ENCODE measurements at regions not wholly inside any gene's neighbourhood (a gene's known extent, or its start where the extent isn't known, plus 50 kb on each side); places are given as distances from the start of the nearest gene placed in this dataset.

- Histone ChIP-seq H3K4me2 (ENCODE audit: insufficient read depth, insufficient read length, low read length) (no peak overlapping the region), H3K9me3 (ENCODE audit: control insufficient read depth, low read depth, low read length) (no peaks in the 10 kb centered on the region), H3K27ac (ENCODE audit: insufficient read length, low read depth, low read length) (no peak overlapping the region), H3K23me2 (ENCODE audit: insufficient read length, low read depth, low read length, poor library complexity, severe bottlenecking) (no peaks in the 10 kb centered on the region), H3K14ac (ENCODE audit: insufficient read depth, low read length) (no peak overlapping the region), H2BK5ac (ENCODE audit: insufficient read length, low read length) (no peak overlapping the region), H3K4me1 (ENCODE audit: insufficient read depth, low read length) (no peaks in the 10 kb centered on the region), H4K20me1 (ENCODE audit: control insufficient read depth, insufficient read depth, insufficient read length) (no peaks in the 10 kb centered on the region), H2BK120ac (ENCODE audit: low read depth, low read length, poor library complexity, severe bottlenecking) (no peak overlapping the region), H4K8ac (replicated peaks; ENCODE audit: insufficient read length, low read depth, low read length) (no peak overlapping the region), H3K79me2 (ENCODE audit: insufficient read depth, low read length) (no peaks in the 10 kb centered on the region), H3K23ac (ENCODE audit: insufficient read length, low read depth, low read length) (no peak overlapping the region), H3K79me1 (ENCODE audit: insufficient read depth, low read depth, low read length, poor library complexity, severe bottlenecking) (no peaks in the 10 kb centered on the region), H2AK5ac (ENCODE audit: insufficient read length, low read length) (no peak overlapping the region), H3K18ac (ENCODE audit: insufficient read length, low read depth, low read length) (no peak overlapping the region), H3K27me3 (ENCODE audit: insufficient read depth, low read length) (no peaks in the 10 kb centered on the region), H2AFZ (ENCODE audit: low read length) (no peak overlapping the region), H2BK15ac (ENCODE audit: low read depth, low read length) (no peak overlapping the region), H4K91ac (ENCODE audit: insufficient read length, low read depth, low read length) (no peak overlapping the region), H3T11ph (ENCODE audit: low read length) (no peak overlapping the region), H2BK20ac (ENCODE audit: low read depth, low read length, poor library complexity, severe bottlenecking) (no peak overlapping the region), H4K5ac (ENCODE audit: insufficient read length, low read depth, low read length) (no peak overlapping the region), H2BK12ac (ENCODE audit: insufficient read length, low read depth, low read length) (no peak overlapping the region), H3K4ac (ENCODE audit: low read depth, low read length) (no peak overlapping the region), H3K9ac (ENCODE audit: extremely low read depth, insufficient read length, low read length) (no peak overlapping the region), H3K56ac (ENCODE audit: insufficient read length, low read depth, low read length) (no peak overlapping the region)
- no peak for DNase-seq
- no peak overlapping the region for H3K4me3 Mint-ChIP-seq
- no peaks in the 10 kb centered on the region for H3K27me3 Mint-ChIP-seq (ENCODE audit: low read depth)
- H3K27ac Mint-ChIP-seq = no peak overlapping the region
- H3K9me3 Mint-ChIP-seq = peaks cover 5 to 9% of the 10 kb centered on the region in 2 experiments
- TF ChIP-seq CTCF (conservative IDR thresholded peaks at IDR 0.05) = no peak
- H3K4me1 Mint-ChIP-seq = no peaks in the 10 kb centered on the region
- WGBS (ENCODE audit: extremely low coverage, insufficient read length, low lambda C conversion rate) = no CpG with 5 or more reads among the region's 6 CpGs
- peaks cover 0 to 15% (median 4%) of the 10 kb centered on the region in 3 experiments; a peak in 4 of 7 replicates for H3K36me3 Mint-ChIP-seq (ENCODE audit: insufficient read depth in 1 of 3, low read depth in 3 of 3)
These were observed 389.3 kb upstream of the DMAC1 start for GRCh38 chr9:8188723-8189407.

Measured in H9 (cell line).